Body of pancreas (tissue), 4 donors: ENCODE measurements at regions not wholly inside any gene's neighbourhood (a gene's known extent, or its start where the extent isn't known, plus 50 kb on each side); places are given as distances from the start of the nearest gene placed in this dataset.
"Not testable (repeated sequence)": the region's sequence is repeated elsewhere in the genome, so short reads cannot be mapped to it uniquely, and the experiment has no call there.

Source experiments
- ATAC-seq: fragments of 150-250 bp; one replicate; pipeline ENCODE4 v1.9.1; 2016
- DNase-seq, 4 donors: peaks; one replicate each; pipeline ENCODE4 v3.0.0-alpha.2; 2019
- H3K27ac ChIP-seq, 4 donors: fragments of 200-600 bp; sonication (generic); 1 replicate in 3 of 4; 2 replicates in 1 of 4; pipeline versions ENCODE4 v1.5.1 to v1.6.1; 2016 to 2019; ENCODE audit warnings: mild to moderate bottlenecking in 1 of 4, mixed read lengths in 1 of 4, moderate library complexity in 1 of 4
- H3K27me3 ChIP-seq, 2 donors: fragments of 200-600 bp; sonication (generic); one replicate each; pipeline ENCODE4 v1.6.0; 2016; ENCODE audit warnings: mild to moderate bottlenecking in 1 of 2
- H3K36me3 ChIP-seq, 2 donors: fragments of 200-600 bp; sonication (generic); replicated peaks in 1 of 2; 2 replicates each; pipeline ENCODE4 v1.5.1; 2016; ENCODE audit warnings: low read depth in 2 of 2; ENCODE audit not compliant: insufficient read depth in 1 of 2
- H3K4me1 ChIP-seq: fragments of 200-600 bp; sonication (generic); one replicate; pipeline ENCODE4 v1.6.0; 2016
- H3K4me3 ChIP-seq, 2 donors: fragments of 200-600 bp; sonication (generic); 1 replicate in 1 of 2; 2 replicates in 1 of 2; pipeline ENCODE4 v1.5.1; 2016 to 2019
- H3K9me3 ChIP-seq, 3 donors: fragments of 200-600 bp; sonication (generic); 1 replicate in 2 of 3; 2 replicates in 1 of 3; pipeline ENCODE4 v1.5.1; 2016
- POLR2A ChIP-seq, 3 donors: fragments of 450-650 bp; IDR thresholded peaks; one replicate each; pipeline ENCODE4 v1.6.1; 2016; ENCODE audit warnings: antibody characterized with exemption in 3 of 3, mild to moderate bottlenecking in 2 of 3
- WGBS, 2 donors: methylation state at CpG; one replicate each; pipeline ENCODE4 v1.1.5; 2017; 5-methylcytosine and 5-hydroxymethylcytosine counted together
- intact Hi-C: fragments of 100-400 bp; cut with DNase I; formaldehyde crosslinking; loops from one replicate; pipeline ENCODE4 v1.15.1; 2023
- TF ChIP-seq, protein P1 (sequence below), 7 experiments: fragments of 450-650 bp in 4 of 7; fragments of 200-600 bp in 3 of 7; sonication (generic) in 3 of 7; IDR thresholded peaks; one replicate each; pipeline ENCODE4 v1.5.1; 2016 to 2019; ENCODE audit warnings: antibody characterized with exemption in 7 of 7

- H3K4me1 ChIP-seq: no peaks in the 10 kb centered on the region
- no peaks in the 10 kb centered on the region for H3K9me3 ChIP-seq
- H3K36me3 ChIP-seq: no peaks in the 10 kb centered on the region
- no peak overlapping the region for H3K4me3 ChIP-seq
- intact Hi-C loops: no loop called here
- TF ChIP-seq, protein P1, sequence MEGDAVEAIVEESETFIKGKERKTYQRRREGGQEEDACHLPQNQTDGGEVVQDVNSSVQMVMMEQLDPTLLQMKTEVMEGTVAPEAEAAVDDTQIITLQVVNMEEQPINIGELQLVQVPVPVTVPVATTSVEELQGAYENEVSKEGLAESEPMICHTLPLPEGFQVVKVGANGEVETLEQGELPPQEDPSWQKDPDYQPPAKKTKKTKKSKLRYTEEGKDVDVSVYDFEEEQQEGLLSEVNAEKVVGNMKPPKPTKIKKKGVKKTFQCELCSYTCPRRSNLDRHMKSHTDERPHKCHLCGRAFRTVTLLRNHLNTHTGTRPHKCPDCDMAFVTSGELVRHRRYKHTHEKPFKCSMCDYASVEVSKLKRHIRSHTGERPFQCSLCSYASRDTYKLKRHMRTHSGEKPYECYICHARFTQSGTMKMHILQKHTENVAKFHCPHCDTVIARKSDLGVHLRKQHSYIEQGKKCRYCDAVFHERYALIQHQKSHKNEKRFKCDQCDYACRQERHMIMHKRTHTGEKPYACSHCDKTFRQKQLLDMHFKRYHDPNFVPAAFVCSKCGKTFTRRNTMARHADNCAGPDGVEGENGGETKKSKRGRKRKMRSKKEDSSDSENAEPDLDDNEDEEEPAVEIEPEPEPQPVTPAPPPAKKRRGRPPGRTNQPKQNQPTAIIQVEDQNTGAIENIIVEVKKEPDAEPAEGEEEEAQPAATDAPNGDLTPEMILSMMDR (IDR thresholded peaks at IDR 0.05): no peak
- TF ChIP-seq POLR2A (IDR thresholded peaks at IDR 0.05): no peak
- no peak overlapping the region for H3K27ac ChIP-seq
- no peaks in the 10 kb centered on the region for H3K27me3 ChIP-seq
- DNase-seq: no peak
- no peak for ATAC-seq
Observed at GRCh38 chr12:17875230-17875629, 214.8 kb downstream of the RERGL start.

- H3K4me3 ChIP-seq: no peak overlapping the region
- H3K27ac ChIP-seq: no peak overlapping the region
- H3K27me3 ChIP-seq: no peaks in the 10 kb centered on the region
- no peaks in the 10 kb centered on the region for H3K36me3 ChIP-seq
- DNase-seq (no peak), ATAC-seq (no peak)
- WGBS, 2 donors: 46 to 47% methylated on average over 2 of the region's 2 CpGs
- intact Hi-C loops: no loop called here
- TF ChIP-seq, protein P1 (IDR thresholded peaks at IDR 0.05): no peak
- no peak for TF ChIP-seq POLR2A (IDR thresholded peaks at IDR 0.05)
- H3K4me1 ChIP-seq: no peaks in the 10 kb centered on the region
- H3K9me3 ChIP-seq: no peaks in the 10 kb centered on the region
Observed at GRCh38 chr12:17866802-17867201, 223.2 kb downstream of the RERGL start.

- intact Hi-C loops: loop anchor here (2.0 kb wide), 1 partner anchor 91 kb away; no protein-coding TSS in a partner anchor
- not testable (repeated sequence) for H3K4me1 ChIP-seq, H3K36me3 ChIP-seq, H3K27ac ChIP-seq, H3K27me3 ChIP-seq, H3K4me3 ChIP-seq, DNase-seq, H3K9me3 ChIP-seq, ATAC-seq
- WGBS, 2 donors: 84 to 87% methylated on average over 24 of the region's 24 CpGs
Observed at GRCh38 chr12:17855548-17855947, 234.4 kb downstream of the RERGL start.

DNA sequence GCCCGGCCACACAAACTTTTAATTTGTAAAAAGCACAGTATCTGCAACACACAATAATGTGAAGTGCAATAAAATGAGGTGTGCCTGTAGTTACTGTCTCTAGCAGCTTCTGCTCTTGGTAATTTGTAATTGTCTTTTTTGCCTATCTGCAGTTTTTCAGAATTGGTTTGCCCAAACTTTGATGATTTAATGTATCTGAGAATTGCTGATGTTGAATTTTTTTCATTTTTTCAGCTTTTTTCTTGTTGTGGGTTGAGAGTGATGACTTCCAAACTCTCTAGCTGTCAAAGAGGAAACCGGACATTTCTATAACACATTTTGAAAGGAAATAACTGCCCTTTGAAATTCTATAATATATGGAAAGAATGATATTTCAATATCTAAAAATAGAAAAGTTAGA is 236.9 kb downstream of the RERGL start:
- intact Hi-C loops: no loop called here
- H3K9me3 ChIP-seq: no peaks in the 10 kb centered on the region
- H3K36me3 ChIP-seq: no peaks in the 10 kb centered on the region
- no peak for ATAC-seq
- H3K4me1 ChIP-seq: no peaks in the 10 kb centered on the region
- DNase-seq: no peak
- H3K27me3 ChIP-seq: no peaks in the 10 kb centered on the region
- 73 to 75% methylated on average over 2 of the region's 2 CpGs for WGBS, 2 donors
- no peak overlapping the region for H3K27ac ChIP-seq
- no peak overlapping the region for H3K4me3 ChIP-seq
- TF ChIP-seq POLR2A (IDR thresholded peaks at IDR 0.05): no peak
- TF ChIP-seq, protein P1 (IDR thresholded peaks at IDR 0.05): no peak

GRCh38 chr12:17841496-17841895 is 248.5 kb downstream of the RERGL start:
- no peak for ATAC-seq
- intact Hi-C loops: no loop called here

More at GRCh38 chr12:17841496-17841895, 248.5 kb downstream of the RERGL start:
- H3K27me3 ChIP-seq: no peaks in the 10 kb centered on the region
- H3K36me3 ChIP-seq: no peaks in the 10 kb centered on the region
- TF ChIP-seq POLR2A (IDR thresholded peaks at IDR 0.05): no peak
- TF ChIP-seq, protein P1 (IDR thresholded peaks at IDR 0.05): no peak
- no peaks in the 10 kb centered on the region for H3K4me1 ChIP-seq
- DNase-seq: no peak
- no peak overlapping the region for H3K27ac ChIP-seq
- no peaks in the 10 kb centered on the region for H3K9me3 ChIP-seq
- WGBS, 2 donors: 36 to 46% methylated on average over 1 of the region's 1 CpG
- H3K4me3 ChIP-seq: no peak overlapping the region
